Left kidney (tissue), 1 donor: ENCODE measurements at regions not wholly inside any gene's neighbourhood (a gene's known extent, or its start where the extent isn't known, plus 50 kb on each side); places are given as distances from the start of the nearest gene placed in this dataset.

Experiments
- DNase-seq: peaks from one replicate; pipeline ENCODE4 v3.0.0-alpha.2; 2013

- no peak for DNase-seq
Observed at GRCh38 chr1:106072909-106073600, 983.4 kb upstream of the PRMT6 start.

- no peak for DNase-seq
Observed at GRCh38 chr1:106080608-106081325, 975.7 kb upstream of the PRMT6 start.

DNA sequence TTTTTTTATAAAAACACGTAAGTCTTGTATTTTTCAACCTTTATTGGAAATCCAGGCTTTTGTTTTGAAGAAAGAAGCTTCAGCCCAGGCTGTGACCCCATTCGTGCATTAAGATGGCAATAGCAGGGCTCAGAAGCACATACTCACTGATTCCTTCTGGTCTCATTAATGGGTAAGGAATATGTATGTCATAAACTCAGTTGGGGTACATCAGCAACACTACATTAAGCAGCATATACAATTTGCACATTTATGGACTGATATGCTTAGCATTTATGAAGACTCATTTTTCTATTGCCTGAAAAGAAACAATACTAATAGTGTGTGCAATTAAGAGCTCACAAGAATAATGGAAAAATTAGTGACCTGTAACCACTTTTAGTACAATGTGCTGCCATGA, 945.4 kb upstream of the PRMT6 start:
- DNase-seq: no peak

GRCh38 chr1:106113851-106114250, 942.6 kb upstream of the PRMT6 start:
- DNase-seq: no peak

GRCh38 chr1:106120789-106121188, 935.7 kb upstream of the PRMT6 start:
- no peak for DNase-seq

DNA sequence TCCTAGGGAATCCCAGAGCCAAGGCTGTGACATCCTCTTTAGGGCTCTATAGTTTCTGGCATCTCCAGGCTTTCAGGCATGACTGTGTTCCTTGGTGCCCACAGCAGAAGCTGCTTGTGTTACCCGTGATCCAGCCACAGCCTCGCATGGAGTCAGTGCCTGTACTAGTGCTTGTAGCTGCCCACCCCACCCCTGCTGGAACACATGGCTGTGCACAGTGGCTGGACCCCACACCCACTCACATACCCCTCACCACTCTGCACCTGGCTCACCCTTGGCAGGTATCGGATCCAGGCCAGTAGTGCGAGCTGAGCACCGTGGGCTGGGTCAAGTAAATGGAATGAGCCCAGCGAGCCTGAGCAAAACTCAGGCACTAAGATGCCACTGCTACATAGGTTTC, 934.7 kb upstream of the PRMT6 start:
- no peak for DNase-seq

GRCh38 chr1:106134561-106134960, 921.9 kb upstream of the PRMT6 start:
- no peak for DNase-seq

DNA sequence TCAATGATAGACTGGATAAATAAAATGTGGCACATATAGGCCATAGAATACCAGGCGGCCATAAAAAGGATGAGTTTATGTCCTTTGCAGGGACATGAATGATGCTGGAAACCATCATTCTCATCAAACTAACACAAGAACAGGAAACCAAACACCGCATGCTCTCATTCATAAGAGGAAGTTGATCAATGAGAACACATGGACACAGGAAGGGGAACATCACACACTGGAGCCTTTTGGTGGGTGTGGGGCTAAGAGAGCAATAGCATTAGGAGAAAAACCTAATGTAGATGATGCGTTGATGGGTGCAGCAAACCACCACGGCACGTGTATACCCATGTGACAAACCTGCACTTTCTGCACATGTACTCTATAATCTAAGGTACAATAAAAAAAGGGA, 883.4 kb upstream of the PRMT6 start:
- no peak for DNase-seq

DNA sequence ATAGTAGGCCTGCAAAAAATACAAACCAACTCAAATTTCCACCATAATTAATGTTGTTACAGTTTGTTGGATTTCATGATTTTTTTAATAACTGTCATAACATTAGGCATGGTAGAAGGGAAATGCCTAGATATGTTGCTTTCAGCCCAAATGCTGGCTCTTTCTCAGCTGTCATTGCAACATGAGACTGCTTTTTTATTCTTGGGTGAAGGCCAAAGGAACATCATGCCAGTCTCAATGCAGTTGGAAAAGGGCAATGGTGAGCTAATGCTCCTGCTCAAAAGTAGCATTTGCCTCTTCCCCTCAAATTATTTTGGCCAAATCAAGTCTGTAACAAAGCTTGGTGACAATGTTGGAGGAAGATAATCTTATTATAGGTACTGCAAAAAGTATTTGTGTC, 877.7 kb upstream of the PRMT6 start:
- DNase-seq: no peak

DNA sequence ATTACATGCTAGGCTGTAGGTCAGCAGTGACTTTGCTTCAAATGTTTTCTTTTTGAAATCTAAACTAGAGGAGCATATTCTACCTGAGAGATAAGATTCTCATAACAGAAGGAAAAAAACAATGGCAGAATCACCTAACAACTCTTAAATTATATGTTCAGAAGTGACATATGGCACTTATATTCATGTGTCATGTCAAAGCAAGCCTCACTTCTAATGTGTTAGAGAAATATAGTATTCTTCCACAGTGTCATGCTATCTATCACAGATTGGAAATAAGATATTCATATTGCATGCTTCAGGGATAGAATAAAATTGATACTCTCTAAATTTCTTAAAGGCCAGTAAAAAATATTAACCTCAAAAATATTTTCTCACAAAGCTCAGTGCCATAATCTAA, 874.6 kb upstream of the PRMT6 start:
- no peak for DNase-seq

- no peak for DNase-seq
Observed at GRCh38 chr1:106185089-106185488, 871.4 kb upstream of the PRMT6 start.

DNA sequence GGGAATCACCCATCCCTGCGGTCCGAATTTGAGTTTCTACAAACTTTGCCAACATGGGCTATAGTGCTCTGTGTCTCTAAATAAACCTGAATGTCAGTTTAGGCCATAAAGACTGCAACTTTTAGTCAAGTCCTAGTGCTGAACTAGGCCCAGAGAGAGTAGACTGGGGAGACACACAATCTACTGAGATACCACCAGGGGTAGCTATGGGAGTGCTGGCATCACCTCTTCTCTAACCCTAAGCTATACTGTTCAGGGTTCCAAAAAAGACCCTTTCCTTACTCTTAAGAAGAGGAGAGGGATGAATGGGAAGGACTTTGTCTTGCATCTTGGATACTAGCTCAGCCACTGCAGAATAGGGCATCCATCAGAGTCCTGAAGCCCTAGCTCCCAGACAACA, 866.7 kb upstream of the PRMT6 start:
- no peak for DNase-seq

DNA sequence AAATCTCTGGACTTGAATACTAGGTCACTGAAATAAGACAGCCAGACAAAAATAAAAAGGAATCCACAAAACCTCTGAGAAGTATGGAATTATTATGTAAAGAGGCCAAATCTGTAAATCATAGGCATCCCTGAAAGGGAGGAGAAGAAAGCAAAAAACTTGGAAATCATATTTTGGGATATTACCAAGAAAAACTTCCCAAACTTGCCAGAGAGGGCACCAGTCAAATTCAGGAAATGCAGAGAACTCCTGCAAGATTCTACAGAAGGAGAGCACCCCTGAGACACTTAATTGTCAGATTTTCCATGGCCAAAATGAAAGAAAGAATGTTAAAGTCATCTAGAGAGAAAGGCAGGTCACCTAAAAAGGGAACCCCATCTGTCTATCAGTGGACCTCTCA, 862.3 kb upstream of the PRMT6 start:
- DNase-seq: no peak

DNA sequence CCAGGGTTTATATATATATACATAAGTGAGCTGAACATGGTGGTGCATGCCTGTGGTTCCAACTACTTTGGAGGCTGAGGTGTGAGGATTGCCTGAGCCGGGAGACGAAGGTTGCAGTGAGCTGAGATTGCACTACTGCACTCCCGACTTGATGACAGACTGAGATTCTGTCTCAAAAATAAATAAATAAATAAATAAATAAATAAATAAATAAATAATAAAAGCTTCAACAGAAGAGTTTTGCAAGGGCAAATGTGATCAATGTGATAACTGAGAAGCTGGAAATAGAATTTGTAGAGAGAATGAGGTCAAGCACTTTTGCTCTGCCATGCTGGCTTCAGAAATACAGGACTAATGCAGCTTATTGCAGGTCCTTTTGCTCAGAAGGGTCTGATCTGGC, 855.8 kb upstream of the PRMT6 start:
- DNase-seq: no peak

DNA sequence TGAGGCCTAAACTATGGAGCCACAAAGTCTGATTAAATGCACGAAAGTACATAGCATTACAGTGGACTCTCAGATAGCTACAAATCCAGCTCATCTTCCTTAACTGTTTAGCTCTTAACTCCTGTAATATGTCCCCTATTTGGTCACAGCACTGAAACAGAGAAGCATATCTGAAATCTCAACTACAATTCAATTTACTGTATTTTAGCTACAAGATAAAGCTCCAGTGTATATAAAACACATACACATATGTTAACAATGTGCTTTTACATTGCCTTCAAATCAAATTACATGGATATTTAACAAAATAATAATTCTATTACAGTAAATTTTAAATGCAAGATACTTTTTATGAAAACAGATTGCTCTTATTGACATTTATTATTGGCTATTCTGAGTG, 849.3 kb upstream of the PRMT6 start:
- DNase-seq: no peak

- DNase-seq: no peak
Observed at GRCh38 chr1:106217765-106218164, 838.7 kb upstream of the PRMT6 start.

- DNase-seq: no peak
Observed at GRCh38 chr1:106222403-106222802, 834.1 kb upstream of the PRMT6 start.

- no peak for DNase-seq
Observed at GRCh38 chr1:106223213-106223612, 833.3 kb upstream of the PRMT6 start.

DNA sequence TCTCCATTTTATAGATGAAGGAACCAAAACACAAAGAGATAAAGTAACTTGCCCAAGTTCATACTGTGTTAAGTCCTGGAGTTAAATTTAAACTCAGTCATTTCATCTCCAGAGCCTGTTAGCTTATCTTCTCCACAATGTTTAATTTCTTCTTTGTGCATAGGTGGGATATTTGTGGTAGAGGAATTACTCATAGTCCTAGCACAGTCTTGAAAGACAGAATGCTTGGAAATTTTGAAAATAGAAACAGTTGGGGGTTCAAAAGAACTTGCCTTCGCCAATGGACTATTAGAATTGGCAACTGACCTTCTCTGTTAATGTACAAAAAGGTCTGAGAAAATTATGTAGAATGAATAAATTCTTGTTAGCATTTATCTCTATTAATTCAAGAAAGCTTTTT, 832.0 kb upstream of the PRMT6 start:
- DNase-seq: no peak

DNA sequence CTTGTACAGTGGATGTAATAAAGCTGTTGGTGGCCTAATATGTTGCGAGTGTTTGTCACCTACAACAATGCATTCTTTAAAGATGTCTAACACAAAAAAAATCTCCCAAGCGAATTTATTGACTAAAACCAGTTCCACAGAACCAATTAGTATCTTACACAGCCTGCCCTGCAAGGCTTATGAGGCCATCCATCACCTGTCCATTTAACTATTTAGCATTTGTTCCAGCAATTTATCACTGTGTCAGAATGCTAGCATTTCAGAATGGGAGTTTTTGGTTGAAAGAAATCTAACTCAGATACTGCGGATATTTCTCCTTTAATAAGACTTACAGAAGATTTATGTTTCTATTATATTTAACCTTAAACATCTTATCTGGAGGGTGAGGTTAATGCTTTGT, 831.1 kb upstream of the PRMT6 start:
- no peak for DNase-seq

- no peak for DNase-seq
Observed at GRCh38 chr1:106226550-106226949, 829.9 kb upstream of the PRMT6 start.

GRCh38 chr1:106232128-106232527, 824.3 kb upstream of the PRMT6 start:
- no peak for DNase-seq

GRCh38 chr1:106233511-106233910, 823.0 kb upstream of the PRMT6 start:
- no peak for DNase-seq

DNA sequence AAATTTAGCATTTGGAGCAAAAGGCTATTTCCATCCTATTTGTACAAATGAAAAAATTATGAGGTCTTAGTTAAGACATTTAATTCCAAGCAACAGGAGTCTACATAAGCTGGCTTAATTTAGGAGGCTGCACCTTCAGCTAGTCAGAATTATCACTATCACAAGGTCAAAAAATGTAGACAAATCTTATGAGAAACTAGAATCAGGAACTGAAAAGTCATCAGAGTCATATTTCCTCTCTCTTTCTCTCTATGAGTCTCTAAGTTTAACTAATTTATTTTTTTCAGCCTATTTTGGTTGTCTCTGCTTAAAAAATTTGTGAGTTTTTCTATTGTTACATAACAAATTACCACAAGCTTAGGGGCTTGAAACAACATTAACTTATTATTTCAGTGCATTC, 807.1 kb upstream of the PRMT6 start:
- DNase-seq: no peak
